ENCODE measurements at regions not wholly inside any gene's neighbourhood (a gene's known extent, or its start where the extent isn't known, plus 50 kb on each side); places are given as distances from the start of the nearest gene placed in this dataset.

- TF ChIP-seq, protein P1, sequence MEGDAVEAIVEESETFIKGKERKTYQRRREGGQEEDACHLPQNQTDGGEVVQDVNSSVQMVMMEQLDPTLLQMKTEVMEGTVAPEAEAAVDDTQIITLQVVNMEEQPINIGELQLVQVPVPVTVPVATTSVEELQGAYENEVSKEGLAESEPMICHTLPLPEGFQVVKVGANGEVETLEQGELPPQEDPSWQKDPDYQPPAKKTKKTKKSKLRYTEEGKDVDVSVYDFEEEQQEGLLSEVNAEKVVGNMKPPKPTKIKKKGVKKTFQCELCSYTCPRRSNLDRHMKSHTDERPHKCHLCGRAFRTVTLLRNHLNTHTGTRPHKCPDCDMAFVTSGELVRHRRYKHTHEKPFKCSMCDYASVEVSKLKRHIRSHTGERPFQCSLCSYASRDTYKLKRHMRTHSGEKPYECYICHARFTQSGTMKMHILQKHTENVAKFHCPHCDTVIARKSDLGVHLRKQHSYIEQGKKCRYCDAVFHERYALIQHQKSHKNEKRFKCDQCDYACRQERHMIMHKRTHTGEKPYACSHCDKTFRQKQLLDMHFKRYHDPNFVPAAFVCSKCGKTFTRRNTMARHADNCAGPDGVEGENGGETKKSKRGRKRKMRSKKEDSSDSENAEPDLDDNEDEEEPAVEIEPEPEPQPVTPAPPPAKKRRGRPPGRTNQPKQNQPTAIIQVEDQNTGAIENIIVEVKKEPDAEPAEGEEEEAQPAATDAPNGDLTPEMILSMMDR (IDR thresholded peaks at IDR 0.05): no peak
- TF ChIP-seq POLR2AphosphoS5 (IDR thresholded peaks at IDR 0.05) (no peak), POLR2A (IDR thresholded peaks at IDR 0.05) (no peak), EP300 (IDR thresholded peaks at IDR 0.05) (no peak)
These were observed 115.8 kb downstream of the INHBA start for GRCh38 chr7:41586931-41587640.

Measured in sigmoid colon (tissue), 4 donors.